GM18861 (cell line): ENCODE measurements at regions not wholly inside any gene's neighbourhood (a gene's known extent, or its start where the extent isn't known, plus 50 kb on each side); places are given as distances from the start of the nearest gene placed in this dataset.
"Not testable (repeated sequence)": the region's sequence is repeated elsewhere in the genome, so short reads cannot be mapped to it uniquely, and the experiment has no call there.

Experiments
- ATAC-seq: cut with Tn5 transposase; IDR thresholded peaks from one replicate; pipeline ENCODE4 v1.9.1; 2021; ENCODE audit not compliant: unreplicated experiment

- no peak for ATAC-seq
These were observed 59.3 kb downstream of the BTBD3 start for GRCh38 chr20:11976966-11977365.

- no peak for ATAC-seq
These were observed 60.8 kb downstream of the BTBD3 start for GRCh38 chr20:11978496-11978895.

GRCh38 chr20:11979306-11979990 lies 61.8 kb downstream of the BTBD3 start:
- no peak for ATAC-seq

- no peak for ATAC-seq
These were observed 62.6 kb downstream of the BTBD3 start for GRCh38 chr20:11980263-11980662.

- ATAC-seq: no peak
These were observed 63.8 kb downstream of the BTBD3 start for GRCh38 chr20:11981366-11981947.

GRCh38 chr20:11982289-11982954 lies 64.7 kb downstream of the BTBD3 start:
- ATAC-seq: no peak

- ATAC-seq: no peak
These were observed 65.3 kb downstream of the BTBD3 start for GRCh38 chr20:11982955-11983470.

GRCh38 chr20:11986954-11987353 lies 69.3 kb downstream of the BTBD3 start:
- ATAC-seq: no peak

GRCh38 chr20:11987526-11987925 lies 69.8 kb downstream of the BTBD3 start:
- ATAC-seq: no peak

- ATAC-seq: no peak
These were observed 71.5 kb downstream of the BTBD3 start for GRCh38 chr20:11989018-11989771.

GRCh38 chr20:11992426-11992825 lies 74.7 kb downstream of the BTBD3 start:
- ATAC-seq: no peak

GRCh38 chr20:11993886-11994461 lies 76.3 kb downstream of the BTBD3 start:
- ATAC-seq: no peak

GRCh38 chr20:11995805-11996567 lies 78.3 kb downstream of the BTBD3 start:
- no peak for ATAC-seq

- ATAC-seq: not testable (repeated sequence)
These were observed 87.1 kb downstream of the BTBD3 start for GRCh38 chr20:12004776-12005175.

- no peak for ATAC-seq
These were observed 94.8 kb downstream of the BTBD3 start for GRCh38 chr20:12012241-12013222.

GRCh38 chr20:12014276-12014675 lies 96.6 kb downstream of the BTBD3 start:
- no peak for ATAC-seq

GRCh38 chr20:12014736-12015135 lies 97.0 kb downstream of the BTBD3 start:
- ATAC-seq: no peak

- ATAC-seq: no peak
These were observed 98.6 kb downstream of the BTBD3 start for GRCh38 chr20:12016291-12016690.

GRCh38 chr20:12019715-12020114 lies 102.0 kb downstream of the BTBD3 start:
- ATAC-seq: no peak
